Body of pancreas (tissue), 4 donors: ENCODE measurements at regions not wholly inside any gene's neighbourhood (a gene's known extent, or its start where the extent isn't known, plus 50 kb on each side); places are given as distances from the start of the nearest gene placed in this dataset.

Experiments used
- ATAC-seq: fragments of 150-250 bp; one replicate; pipeline ENCODE4 v1.9.1; 2016
- DNase-seq, 4 donors: peaks; one replicate each; pipeline ENCODE4 v3.0.0-alpha.2; 2019
- H3K27ac ChIP-seq, 4 donors: fragments of 200-600 bp; sonication (generic); 1 replicate in 3 of 4; 2 replicates in 1 of 4; pipeline versions ENCODE4 v1.5.1 to v1.6.1; 2016 to 2019; ENCODE audit warnings: mild to moderate bottlenecking in 1 of 4, mixed read lengths in 1 of 4, moderate library complexity in 1 of 4
- H3K27me3 ChIP-seq, 2 donors: fragments of 200-600 bp; sonication (generic); one replicate each; pipeline ENCODE4 v1.6.0; 2016; ENCODE audit warnings: mild to moderate bottlenecking in 1 of 2
- H3K36me3 ChIP-seq, 2 donors: fragments of 200-600 bp; sonication (generic); replicated peaks in 1 of 2; 2 replicates each; pipeline ENCODE4 v1.5.1; 2016; ENCODE audit warnings: low read depth in 2 of 2; ENCODE audit not compliant: insufficient read depth in 1 of 2
- H3K4me1 ChIP-seq: fragments of 200-600 bp; sonication (generic); one replicate; pipeline ENCODE4 v1.6.0; 2016
- H3K4me3 ChIP-seq, 2 donors: fragments of 200-600 bp; sonication (generic); 1 replicate in 1 of 2; 2 replicates in 1 of 2; pipeline ENCODE4 v1.5.1; 2016 to 2019
- H3K9me3 ChIP-seq, 3 donors: fragments of 200-600 bp; sonication (generic); 1 replicate in 2 of 3; 2 replicates in 1 of 3; pipeline ENCODE4 v1.5.1; 2016
- CTCF ChIP-seq, 7 experiments: fragments of 450-650 bp in 4 of 7; fragments of 200-600 bp in 3 of 7; sonication (generic) in 3 of 7; IDR thresholded peaks; one replicate each; pipeline ENCODE4 v1.5.1; 2016 to 2019; ENCODE audit warnings: antibody characterized with exemption in 7 of 7
- POLR2A ChIP-seq, 3 donors: fragments of 450-650 bp; IDR thresholded peaks; one replicate each; pipeline ENCODE4 v1.6.1; 2016; ENCODE audit warnings: antibody characterized with exemption in 3 of 3, mild to moderate bottlenecking in 2 of 3
- WGBS, 2 donors: methylation state at CpG; one replicate each; pipeline ENCODE4 v1.1.5; 2017; 5-methylcytosine and 5-hydroxymethylcytosine counted together
- intact Hi-C: fragments of 100-400 bp; cut with DNase I; formaldehyde crosslinking; loops from one replicate; pipeline ENCODE4 v1.15.1; 2023

- Histone ChIP-seq H3K9me3 (no peaks in the 10 kb centered on the region), H3K27ac (peak overlapping the region in 2 of 4 donors; percentile 45 to 51), H3K4me1 (peaks cover 11% of the 10 kb centered on the region), H3K27me3 (no peaks in the 10 kb centered on the region), H3K4me3 (no peak overlapping the region), H3K36me3 (no peaks in the 10 kb centered on the region)
- DNase-seq (no peak), ATAC-seq (no peak)
- no peak for TF ChIP-seq CTCF (IDR thresholded peaks at IDR 0.05)
- no peak for TF ChIP-seq POLR2A (IDR thresholded peaks at IDR 0.05)
- 87 to 89% methylated on average over 9 of the region's 9 CpGs for WGBS, 2 donors
- intact Hi-C loops, result no loop called here
Observed at GRCh38 chr3:177823701-177824189, 626.5 kb upstream of the TBL1XR1 start.

GRCh38 chr3:177824190-177824786 is 627.0 kb upstream of the TBL1XR1 start:
- WGBS, 2 donors, result 22% methylated on average over 4 of the region's 4 CpGs
- DNase-seq, result peak; percentile 25 to 60 (median 56)
- intact Hi-C loops, result no loop called here
- Histone ChIP-seq H3K4me1 (peaks cover 11% of the 10 kb centered on the region), H3K4me3 (no peak overlapping the region), H3K27ac (peak overlapping the region in 2 of 4 donors; percentile 45 to 51), H3K36me3 (no peaks in the 10 kb centered on the region), H3K9me3 (no peaks in the 10 kb centered on the region), H3K27me3 (no peaks in the 10 kb centered on the region)
- TF ChIP-seq POLR2A (IDR thresholded peaks at IDR 0.05) (no peak), CTCF (IDR thresholded peaks at IDR 0.05) (no peak)
- ATAC-seq, result peak; percentile 69

- Histone ChIP-seq H3K36me3 (no peaks in the 10 kb centered on the region), H3K9me3 (no peaks in the 10 kb centered on the region), H3K27me3 (no peaks in the 10 kb centered on the region), H3K27ac (peak overlapping the region in 1 of 4 donors; percentile 45), H3K4me1 (peaks cover 11% of the 10 kb centered on the region), H3K4me3 (no peak overlapping the region)
- TF ChIP-seq POLR2A (IDR thresholded peaks at IDR 0.05) (no peak), CTCF (IDR thresholded peaks at IDR 0.05) (no peak)
- WGBS, 2 donors, result 58 to 67% methylated on average over 4 of the region's 4 CpGs
- DNase-seq, result no peak
- intact Hi-C loops, result no loop called here
- no peak for ATAC-seq
Observed at GRCh38 chr3:177824841-177825240, 627.6 kb upstream of the TBL1XR1 start.

- Histone ChIP-seq H3K27ac (peak overlapping the region in 2 of 4 donors; percentile 24 to 77), H3K27me3 (no peaks in the 10 kb centered on the region), H3K4me1 (peaks cover 11% of the 10 kb centered on the region), H3K4me3 (no peak overlapping the region), H3K9me3 (no peaks in the 10 kb centered on the region), H3K36me3 (no peaks in the 10 kb centered on the region)
- ATAC-seq (no peak), DNase-seq (no peak)
- intact Hi-C loops, result no loop called here
- WGBS, 2 donors, result 89 to 95% methylated on average over 10 of the region's 10 CpGs
- no peak for TF ChIP-seq POLR2A (IDR thresholded peaks at IDR 0.05)
- TF ChIP-seq CTCF (IDR thresholded peaks at IDR 0.05), result no peak
Observed at GRCh38 chr3:177826253-177826652, 629.0 kb upstream of the TBL1XR1 start.
